RWPE2 (cell line): ENCODE measurements at regions not wholly inside any gene's neighbourhood (a gene's known extent, or its start where the extent isn't known, plus 50 kb on each side); places are given as distances from the start of the nearest gene placed in this dataset.

ENCODE experiments used
- ATAC-seq: fragments of 200-7000 bp; cut with Tn5 transposase; 3 replicates; pipeline ENCODE4 v1.9.1; 2021; ENCODE audit warnings: low read depth
- DNase-seq: peaks from one replicate; pipeline ENCODE4 v3.0.0-alpha.2; 2020; ENCODE audit warnings: low spot score
- H3K27ac ChIP-seq: fragments of 450-650 bp; 2 replicates; pipeline ENCODE4 v1.5.1; 2017; ENCODE audit warnings: mild to moderate bottlenecking; ENCODE audit not compliant: poor library complexity, severe bottlenecking
- H3K27me3 ChIP-seq: fragments of 250-450 bp; sonication (Bioruptor Pico); 2 replicates; pipeline ENCODE4 v1.5.1; 2021; ENCODE audit warnings: mild to moderate bottlenecking, moderate library complexity; ENCODE audit not compliant: insufficient read depth, poor library complexity, severe bottlenecking
- H3K36me3 ChIP-seq: fragments of 250-450 bp; sonication (Bioruptor Pico); 2 replicates; pipeline ENCODE4 v1.5.1; 2020; ENCODE audit warnings: low read depth, mild to moderate bottlenecking, moderate library complexity
- H3K4me1 ChIP-seq: fragments of 250-450 bp; sonication (Bioruptor Pico); 2 replicates; pipeline ENCODE4 v1.5.1; 2021; ENCODE audit warnings: mild to moderate bottlenecking, moderate library complexity; ENCODE audit not compliant: insufficient read depth, poor library complexity, severe bottlenecking
- H3K4me3 ChIP-seq: fragments of 250-450 bp; sonication (Bioruptor Pico); 2 replicates; pipeline ENCODE4 v1.5.1; 2021; ENCODE audit warnings: mild to moderate bottlenecking, moderate library complexity; ENCODE audit not compliant: severe bottlenecking
- H3K9me3 ChIP-seq: fragments of 250-450 bp; sonication (Bioruptor Pico); 2 replicates; pipeline ENCODE4 v1.5.1; 2021; ENCODE audit warnings: mild to moderate bottlenecking, moderate library complexity; ENCODE audit not compliant: severe bottlenecking
- TF ChIP-seq, protein P1 (sequence below): fragments of 450-650 bp; IDR thresholded peaks from one replicate; pipeline ENCODE4 v1.5.1; 2017; ENCODE audit warnings: mild to moderate bottlenecking, moderate library complexity; ENCODE audit not compliant: poor library complexity, severe bottlenecking

DNA sequence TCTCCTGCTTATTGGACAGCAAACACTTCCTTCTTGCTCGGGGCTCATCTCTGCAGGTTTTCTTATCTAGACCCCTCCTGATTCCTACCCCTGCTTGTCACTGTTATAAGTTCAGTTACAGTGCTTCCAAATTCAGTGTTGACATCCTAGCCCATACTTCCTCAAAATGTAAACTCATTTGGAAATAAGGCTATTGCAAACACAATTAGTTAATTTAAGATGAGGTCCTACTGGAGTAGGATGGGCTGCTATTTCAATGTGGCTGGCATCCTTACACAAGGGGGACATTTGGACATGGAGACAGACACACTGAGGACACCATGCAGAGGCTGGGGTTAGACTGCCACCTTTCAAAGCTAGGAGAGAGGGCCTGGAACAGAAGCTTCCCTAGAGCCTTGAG, 85.2 kb upstream of the NPVF start:
- Histone ChIP-seq H3K9me3 (no peaks in the 10 kb centered on the region), H3K4me3 (no peak overlapping the region), H3K36me3 (no peaks in the 10 kb centered on the region), H3K27ac (no peak overlapping the region), H3K4me1 (no peaks in the 10 kb centered on the region), H3K27me3 (no peaks in the 10 kb centered on the region)
- DNase-seq (no peak), ATAC-seq (no peak)
- TF ChIP-seq, protein P1, sequence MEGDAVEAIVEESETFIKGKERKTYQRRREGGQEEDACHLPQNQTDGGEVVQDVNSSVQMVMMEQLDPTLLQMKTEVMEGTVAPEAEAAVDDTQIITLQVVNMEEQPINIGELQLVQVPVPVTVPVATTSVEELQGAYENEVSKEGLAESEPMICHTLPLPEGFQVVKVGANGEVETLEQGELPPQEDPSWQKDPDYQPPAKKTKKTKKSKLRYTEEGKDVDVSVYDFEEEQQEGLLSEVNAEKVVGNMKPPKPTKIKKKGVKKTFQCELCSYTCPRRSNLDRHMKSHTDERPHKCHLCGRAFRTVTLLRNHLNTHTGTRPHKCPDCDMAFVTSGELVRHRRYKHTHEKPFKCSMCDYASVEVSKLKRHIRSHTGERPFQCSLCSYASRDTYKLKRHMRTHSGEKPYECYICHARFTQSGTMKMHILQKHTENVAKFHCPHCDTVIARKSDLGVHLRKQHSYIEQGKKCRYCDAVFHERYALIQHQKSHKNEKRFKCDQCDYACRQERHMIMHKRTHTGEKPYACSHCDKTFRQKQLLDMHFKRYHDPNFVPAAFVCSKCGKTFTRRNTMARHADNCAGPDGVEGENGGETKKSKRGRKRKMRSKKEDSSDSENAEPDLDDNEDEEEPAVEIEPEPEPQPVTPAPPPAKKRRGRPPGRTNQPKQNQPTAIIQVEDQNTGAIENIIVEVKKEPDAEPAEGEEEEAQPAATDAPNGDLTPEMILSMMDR = no peak

DNA sequence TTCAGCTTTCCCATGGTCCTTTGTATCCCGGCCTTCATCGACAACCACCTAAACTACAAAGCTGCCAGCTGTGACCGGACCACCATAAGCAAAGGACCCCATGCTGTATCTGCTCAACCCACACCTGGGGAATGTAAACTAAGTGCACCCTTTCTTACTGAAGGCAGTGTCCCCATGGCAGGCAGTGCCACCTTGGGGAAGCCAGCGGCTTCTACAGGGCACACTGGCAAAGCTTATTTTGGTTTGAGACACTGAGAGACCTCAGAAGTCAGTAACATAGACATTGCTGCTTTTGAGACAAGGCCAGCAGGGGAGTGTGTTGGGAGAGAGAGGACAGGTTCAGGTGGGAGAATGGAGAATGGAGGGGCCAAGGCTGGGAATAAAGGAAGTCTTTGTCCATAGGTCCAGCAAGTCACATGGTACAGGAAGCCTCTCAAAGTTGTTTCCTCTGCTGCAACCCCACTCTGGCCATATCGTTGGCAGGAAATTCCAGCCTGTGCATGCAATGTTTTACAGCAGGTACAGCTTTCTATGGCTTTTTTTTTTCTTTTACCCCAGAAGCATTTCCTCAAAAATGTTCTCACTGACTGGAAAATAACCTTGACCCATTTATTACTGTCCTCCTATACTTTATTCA, 85.9 kb upstream of the NPVF start:
- Histone ChIP-seq H3K9me3 (no peaks in the 10 kb centered on the region), H3K4me3 (no peak overlapping the region), H3K4me1 (no peaks in the 10 kb centered on the region), H3K27me3 (no peaks in the 10 kb centered on the region), H3K36me3 (no peaks in the 10 kb centered on the region), H3K27ac (no peak overlapping the region)
- ATAC-seq (no peak), DNase-seq (no peak)
- TF ChIP-seq, protein P1 = no peak

DNA sequence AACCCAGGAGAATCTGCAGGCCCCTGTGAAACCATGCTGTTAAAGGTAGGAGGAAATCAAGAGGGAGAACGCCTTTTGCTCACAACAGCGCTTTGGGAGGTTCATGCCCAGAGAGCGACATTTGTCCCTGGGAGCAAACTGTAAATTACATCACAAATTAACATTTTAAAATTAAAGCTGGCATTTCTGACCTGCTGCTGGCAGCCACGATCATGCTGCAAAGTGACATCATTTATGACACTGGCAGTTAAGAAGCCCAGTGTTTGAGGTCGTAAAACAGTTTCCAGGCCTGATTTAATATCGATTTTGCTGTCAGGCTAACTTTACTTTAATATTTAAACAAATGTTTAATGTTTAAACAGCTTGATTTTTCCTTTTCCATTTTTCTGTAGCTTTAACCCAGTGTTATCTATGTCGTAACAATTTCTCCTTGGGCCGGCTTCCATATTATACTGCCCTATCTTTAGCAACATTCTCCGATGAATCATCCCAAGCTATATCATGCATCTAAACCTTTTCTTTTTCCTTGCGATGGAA, 86.5 kb upstream of the NPVF start:
- H3K4me3 ChIP-seq = no peak overlapping the region
- H3K4me1 ChIP-seq = no peaks in the 10 kb centered on the region
- no peaks in the 10 kb centered on the region for H3K27me3 ChIP-seq
- no peaks in the 10 kb centered on the region for H3K36me3 ChIP-seq
- DNase-seq = no peak
- 0 out of 3 replicates have a peak, but pooled peaks have one; percentile 35 for ATAC-seq
- H3K27ac ChIP-seq = no peak overlapping the region
- no peaks in the 10 kb centered on the region for H3K9me3 ChIP-seq
- TF ChIP-seq, protein P1 = no peak

DNA sequence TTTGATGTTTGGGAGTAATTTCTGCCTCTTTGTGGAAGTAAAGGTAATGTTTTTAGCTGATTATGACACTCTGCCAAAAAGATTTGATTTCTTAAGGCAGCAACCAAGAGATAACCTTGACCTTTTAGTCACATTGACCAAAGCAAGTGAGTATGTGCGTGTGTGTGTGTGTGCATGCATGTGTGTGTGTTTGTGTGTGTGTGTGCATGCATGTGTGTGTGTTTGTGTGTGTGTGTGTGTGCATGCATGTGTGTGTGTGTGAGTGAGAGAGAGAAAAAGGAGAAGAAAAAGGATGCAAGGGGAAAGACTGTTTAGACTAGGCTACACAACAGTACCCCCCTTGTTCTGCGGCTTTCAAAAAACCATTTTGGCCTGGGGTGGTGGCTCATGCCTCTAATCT, 88.1 kb upstream of the NPVF start:
- TF ChIP-seq, protein P1 = no peak
- Histone ChIP-seq H3K27me3 (peaks cover 11% of the 10 kb centered on the region), H3K4me1 (no peaks in the 10 kb centered on the region), H3K36me3 (no peaks in the 10 kb centered on the region), H3K4me3 (no peak overlapping the region), H3K27ac (no peak overlapping the region), H3K9me3 (no peaks in the 10 kb centered on the region)
- DNase-seq = no peak
- no peak for ATAC-seq

DNA sequence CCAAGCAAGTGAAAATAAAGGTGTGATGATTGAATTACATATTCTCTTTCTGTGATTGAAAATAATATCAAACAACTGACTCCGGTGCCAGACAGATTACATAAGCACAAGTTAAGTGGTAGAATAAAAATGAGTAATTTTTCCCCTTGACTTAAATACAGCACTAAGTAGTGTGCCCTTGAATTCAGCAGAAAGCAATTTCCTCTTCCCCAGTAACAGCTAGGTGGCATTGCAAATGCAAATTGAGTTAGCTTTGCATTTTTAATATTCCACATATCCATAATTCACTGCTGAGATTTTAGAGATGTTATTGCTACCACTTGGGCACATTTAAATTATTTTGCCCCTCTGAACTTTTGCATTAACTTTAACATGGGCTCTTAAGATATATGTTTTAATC, 89.8 kb upstream of the NPVF start:
- Histone ChIP-seq H3K27ac (no peak overlapping the region), H3K4me1 (no peaks in the 10 kb centered on the region), H3K4me3 (no peak overlapping the region), H3K9me3 (no peaks in the 10 kb centered on the region), H3K36me3 (no peaks in the 10 kb centered on the region), H3K27me3 (peaks cover 16% of the 10 kb centered on the region)
- TF ChIP-seq, protein P1 = no peak
- no peak for DNase-seq
- no peak for ATAC-seq
